ENCODE measurements at regions not wholly inside any gene's neighbourhood (a gene's known extent, or its start where the extent isn't known, plus 50 kb on each side); places are given as distances from the start of the nearest gene placed in this dataset.

GRCh38 chr11:45576461-45577215, 88.8 kb downstream of the CHST1 start:
- H3K36me3 ChIP-seq, result no peaks in the 10 kb centered on the region
- H3K27me3 ChIP-seq, result peaks cover 67% of the 10 kb centered on the region
- H3K4me3 ChIP-seq, result no peak overlapping the region
- H3K9me3 ChIP-seq, result no peaks in the 10 kb centered on the region
- TF ChIP-seq EP300 (IDR thresholded peaks at IDR 0.05) (no peak), POLR2A (IDR thresholded peaks at IDR 0.05) (no peak), POLR2AphosphoS5 (IDR thresholded peaks at IDR 0.05) (no peak)
- TF ChIP-seq, protein P1, sequence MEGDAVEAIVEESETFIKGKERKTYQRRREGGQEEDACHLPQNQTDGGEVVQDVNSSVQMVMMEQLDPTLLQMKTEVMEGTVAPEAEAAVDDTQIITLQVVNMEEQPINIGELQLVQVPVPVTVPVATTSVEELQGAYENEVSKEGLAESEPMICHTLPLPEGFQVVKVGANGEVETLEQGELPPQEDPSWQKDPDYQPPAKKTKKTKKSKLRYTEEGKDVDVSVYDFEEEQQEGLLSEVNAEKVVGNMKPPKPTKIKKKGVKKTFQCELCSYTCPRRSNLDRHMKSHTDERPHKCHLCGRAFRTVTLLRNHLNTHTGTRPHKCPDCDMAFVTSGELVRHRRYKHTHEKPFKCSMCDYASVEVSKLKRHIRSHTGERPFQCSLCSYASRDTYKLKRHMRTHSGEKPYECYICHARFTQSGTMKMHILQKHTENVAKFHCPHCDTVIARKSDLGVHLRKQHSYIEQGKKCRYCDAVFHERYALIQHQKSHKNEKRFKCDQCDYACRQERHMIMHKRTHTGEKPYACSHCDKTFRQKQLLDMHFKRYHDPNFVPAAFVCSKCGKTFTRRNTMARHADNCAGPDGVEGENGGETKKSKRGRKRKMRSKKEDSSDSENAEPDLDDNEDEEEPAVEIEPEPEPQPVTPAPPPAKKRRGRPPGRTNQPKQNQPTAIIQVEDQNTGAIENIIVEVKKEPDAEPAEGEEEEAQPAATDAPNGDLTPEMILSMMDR (IDR thresholded peaks at IDR 0.05), result no peak
- no peak overlapping the region for H3K27ac ChIP-seq
- WGBS, result 82% methylated on average over 13 of the region's 13 CpGs
- no peaks in the 10 kb centered on the region for H3K4me1 ChIP-seq
- DNase-seq (ENCODE audit: low spot score in 2 of 2), result no peak

DNA sequence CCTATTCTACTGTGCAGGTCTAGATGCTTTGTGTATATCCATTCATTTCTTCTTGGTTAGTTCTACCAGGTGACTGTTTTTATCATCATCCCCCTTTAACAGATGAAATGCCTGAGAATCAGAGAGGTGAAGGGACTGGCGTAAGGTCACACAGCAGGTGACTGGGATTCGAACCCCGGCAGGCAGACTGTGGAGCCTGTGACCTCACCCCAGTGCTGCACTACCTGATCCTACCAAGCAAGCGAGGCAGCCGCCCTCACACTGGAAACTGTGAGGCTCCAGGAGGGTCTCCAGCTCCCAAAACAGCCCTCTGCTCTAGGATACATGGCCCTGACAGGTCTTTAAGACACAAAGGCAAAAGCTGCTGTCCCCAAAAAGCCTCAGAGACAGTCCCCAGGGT, 91.7 kb downstream of the CHST1 start:
- no peak overlapping the region for H3K27ac ChIP-seq
- H3K36me3 ChIP-seq, result no peaks in the 10 kb centered on the region
- peaks cover 61% of the 10 kb centered on the region for H3K27me3 ChIP-seq
- H3K9me3 ChIP-seq, result no peaks in the 10 kb centered on the region
- TF ChIP-seq POLR2A (IDR thresholded peaks at IDR 0.05) (no peak), EP300 (IDR thresholded peaks at IDR 0.05) (no peak), POLR2AphosphoS5 (IDR thresholded peaks at IDR 0.05) (no peak)
- TF ChIP-seq, protein P1 (IDR thresholded peaks at IDR 0.05), result no peak
- DNase-seq (ENCODE audit: low spot score in 2 of 2), result no peak
- WGBS, result 100% methylated on average over 4 of the region's 5 CpGs
- H3K4me3 ChIP-seq, result no peak overlapping the region
- no peaks in the 10 kb centered on the region for H3K4me1 ChIP-seq

DNA sequence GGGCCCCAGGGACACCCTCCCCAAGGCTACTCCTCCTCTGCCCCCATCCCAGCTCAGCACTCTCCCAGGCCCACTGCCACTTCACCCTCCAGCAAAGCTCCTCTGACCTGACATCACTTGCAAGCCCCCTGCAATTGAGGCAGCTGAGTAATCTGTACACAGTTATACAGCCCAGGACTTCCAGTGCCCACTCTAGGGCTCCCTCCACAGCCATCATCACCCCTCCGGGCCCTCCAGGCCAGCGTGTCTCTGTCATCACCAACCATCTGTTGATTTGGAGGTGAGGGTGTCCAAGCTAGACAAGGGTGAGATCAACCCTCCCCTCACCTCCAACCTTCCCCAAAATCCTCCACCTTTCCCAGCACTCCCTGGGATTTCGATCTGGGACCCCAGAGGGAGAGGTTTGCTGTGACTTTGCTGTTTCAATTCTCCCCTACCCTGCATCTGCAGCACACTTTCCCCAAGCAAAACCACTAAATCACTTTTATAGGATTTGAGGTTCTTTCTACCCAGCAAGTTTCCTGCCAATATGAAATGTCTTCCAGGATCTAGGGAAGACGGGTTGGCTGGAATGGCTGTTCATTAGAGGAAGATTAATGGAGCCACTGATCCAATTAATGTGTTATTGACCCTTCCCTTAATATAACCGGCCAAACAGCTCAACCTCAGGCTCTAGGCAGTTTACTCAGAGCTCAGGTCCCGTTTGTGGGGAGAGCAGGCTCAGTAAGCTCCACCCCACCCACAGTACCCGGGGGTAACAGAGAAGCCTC, 92.9 kb downstream of the CHST1 start:
- no peak for DNase-seq (ENCODE audit: low spot score in 2 of 2)
- TF ChIP-seq POLR2AphosphoS5 (IDR thresholded peaks at IDR 0.05) (no peak), POLR2A (IDR thresholded peaks at IDR 0.05) (no peak), EP300 (IDR thresholded peaks at IDR 0.05) (no peak)
- TF ChIP-seq, protein P1 (IDR thresholded peaks at IDR 0.05), result no peak
- H3K27ac ChIP-seq, result no peak overlapping the region
- no peak overlapping the region for H3K4me3 ChIP-seq
- WGBS, result 56% methylated on average over 7 of the region's 7 CpGs
- H3K36me3 ChIP-seq, result no peaks in the 10 kb centered on the region
- no peaks in the 10 kb centered on the region for H3K9me3 ChIP-seq
- H3K4me1 ChIP-seq, result no peaks in the 10 kb centered on the region
- peaks cover 53% of the 10 kb centered on the region for H3K27me3 ChIP-seq

- Histone ChIP-seq H3K27me3 (peaks cover 26% of the 10 kb centered on the region), H3K36me3 (no peaks in the 10 kb centered on the region), H3K9me3 (no peaks in the 10 kb centered on the region), H3K4me3 (no peak overlapping the region), H3K27ac (no peak overlapping the region), H3K4me1 (no peaks in the 10 kb centered on the region)
- no peak for DNase-seq (ENCODE audit: low spot score in 2 of 2)
- TF ChIP-seq POLR2A (IDR thresholded peaks at IDR 0.05), result no peak
- 89% methylated on average over 7 of the region's 8 CpGs for WGBS
Observed at GRCh38 chr11:45569776-45570175, 95.6 kb downstream of the CHST1 start.

- no peak for TF ChIP-seq POLR2A (IDR thresholded peaks at IDR 0.05)
- H3K27me3 ChIP-seq, result peaks cover 31% of the 10 kb centered on the region
- no peak overlapping the region for H3K27ac ChIP-seq
- DNase-seq (ENCODE audit: low spot score in 2 of 2), result no peak
- WGBS, result 68% methylated on average over 4 of the region's 4 CpGs
- H3K4me3 ChIP-seq, result no peak overlapping the region
- no peaks in the 10 kb centered on the region for H3K9me3 ChIP-seq
- H3K36me3 ChIP-seq, result no peaks in the 10 kb centered on the region
- H3K4me1 ChIP-seq, result no peaks in the 10 kb centered on the region
Observed at GRCh38 chr11:45568049-45568448, 97.4 kb downstream of the CHST1 start.

- Histone ChIP-seq H3K27ac (no peak overlapping the region), H3K27me3 (peaks cover 26% of the 10 kb centered on the region), H3K4me1 (peaks cover 8% of the 10 kb centered on the region), H3K9me3 (no peaks in the 10 kb centered on the region), H3K36me3 (no peaks in the 10 kb centered on the region), H3K4me3 (no peak overlapping the region)
- no peak for DNase-seq (ENCODE audit: low spot score in 2 of 2)
- WGBS, result 86% methylated on average over 4 of the region's 4 CpGs
- TF ChIP-seq, protein P1 (IDR thresholded peaks at IDR 0.05), result no peak
- TF ChIP-seq POLR2AphosphoS5 (IDR thresholded peaks at IDR 0.05) (no peak), POLR2A (IDR thresholded peaks at IDR 0.05) (no peak), EP300 (IDR thresholded peaks at IDR 0.05) (no peak)
Observed at GRCh38 chr11:45565446-45565988, 99.9 kb downstream of the CHST1 start.

Measured in suprapubic skin (tissue), 4 donors.